SJSA1 (cell line): ENCODE measurements at regions not wholly inside any gene's neighbourhood (a gene's known extent, or its start where the extent isn't known, plus 50 kb on each side); places are given as distances from the start of the nearest gene placed in this dataset.
"Not testable (repeated sequence)": the region's sequence is repeated elsewhere in the genome, so short reads cannot be mapped to it uniquely, and the experiment has no call there.

Experiments used
- DNase-seq, 2 experiments: peaks; one replicate each; pipeline ENCODE4 v3.0.0-alpha.2; 2015 to 2020; ENCODE audit warnings: low spot score in 2 of 2, low read depth in 1 of 2
- H3K27ac ChIP-seq: fragments of 250-450 bp; sonication (Bioruptor Pico); 2 replicates; pipeline ENCODE4 v1.5.1; 2020; ENCODE audit warnings: mild to moderate bottlenecking, moderate library complexity
- H3K27me3 ChIP-seq: fragments of 250-450 bp; sonication (Bioruptor Pico); replicated peaks from 2 replicates; pipeline ENCODE4 v1.5.1; 2020; ENCODE audit warnings: mild to moderate bottlenecking, moderate library complexity
- H3K36me3 ChIP-seq: fragments of 250-450 bp; sonication (Bioruptor Pico); 2 replicates; pipeline ENCODE4 v1.5.1; 2020; ENCODE audit warnings: mild to moderate bottlenecking
- H3K4me1 ChIP-seq: fragments of 250-450 bp; sonication (Bioruptor Pico); replicated peaks from 2 replicates; pipeline ENCODE4 v1.6.1; 2021; ENCODE audit warnings: mild to moderate bottlenecking
- H3K4me3 ChIP-seq: fragments of 250-450 bp; sonication (Bioruptor Pico); 2 replicates; pipeline ENCODE4 v1.5.1; 2020; ENCODE audit warnings: mild to moderate bottlenecking
- H3K9me3 ChIP-seq: fragments of 250-450 bp; sonication (Bioruptor Pico); replicated peaks from 2 replicates; pipeline ENCODE4 v1.5.1; 2020; ENCODE audit warnings: mild to moderate bottlenecking

DNA sequence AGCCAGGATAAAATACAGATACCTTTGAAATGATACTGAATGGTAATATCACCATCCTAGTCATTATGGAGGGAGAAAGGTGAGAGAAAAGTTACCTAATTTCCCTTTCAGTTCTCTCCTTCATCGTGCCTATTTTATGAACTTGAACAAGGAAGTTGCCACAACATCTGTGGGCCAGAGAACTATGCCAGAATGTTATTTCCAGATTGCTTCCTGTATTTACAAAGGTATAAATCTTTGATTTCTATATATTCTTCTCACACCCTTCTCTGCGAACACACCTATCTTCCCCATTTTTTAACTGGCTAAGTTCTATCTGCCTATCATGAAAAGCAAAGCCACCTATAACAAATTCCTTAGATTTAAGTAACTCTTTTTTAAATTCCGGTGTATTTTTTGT is 163.6 kb upstream of the GRM7 start:
- H3K9me3 ChIP-seq = 0 out of 2 replicates have a peak, but pooled peaks cover 4% of the 10 kb centered on the region
- no peak for DNase-seq
- no peaks in the 10 kb centered on the region for H3K4me1 ChIP-seq
- no peak overlapping the region for H3K27ac ChIP-seq
- H3K36me3 ChIP-seq = no peaks in the 10 kb centered on the region
- no peak overlapping the region for H3K4me3 ChIP-seq
- H3K27me3 ChIP-seq = no peaks in the 10 kb centered on the region

DNA sequence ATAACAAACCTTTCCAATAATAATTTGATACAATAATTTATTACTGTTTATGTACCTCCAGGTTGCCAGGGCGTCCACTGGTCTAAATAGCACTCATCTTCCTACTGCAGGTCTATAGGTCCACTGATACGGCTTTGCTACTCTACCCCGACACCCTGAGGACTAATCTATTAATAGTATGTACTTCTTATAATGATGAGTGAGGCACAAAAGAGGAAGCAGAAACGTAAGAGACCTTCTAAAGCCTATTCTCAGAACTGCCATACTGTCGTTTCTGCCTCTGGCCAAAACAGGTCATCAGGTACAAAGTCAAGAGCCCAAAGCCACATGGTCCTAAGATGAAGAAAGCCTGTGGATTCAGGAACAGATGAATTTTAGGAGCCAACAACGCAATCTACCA is 163.2 kb upstream of the GRM7 start:
- no peaks in the 10 kb centered on the region for H3K36me3 ChIP-seq
- DNase-seq = no peak
- H3K4me1 ChIP-seq = no peaks in the 10 kb centered on the region

DNA sequence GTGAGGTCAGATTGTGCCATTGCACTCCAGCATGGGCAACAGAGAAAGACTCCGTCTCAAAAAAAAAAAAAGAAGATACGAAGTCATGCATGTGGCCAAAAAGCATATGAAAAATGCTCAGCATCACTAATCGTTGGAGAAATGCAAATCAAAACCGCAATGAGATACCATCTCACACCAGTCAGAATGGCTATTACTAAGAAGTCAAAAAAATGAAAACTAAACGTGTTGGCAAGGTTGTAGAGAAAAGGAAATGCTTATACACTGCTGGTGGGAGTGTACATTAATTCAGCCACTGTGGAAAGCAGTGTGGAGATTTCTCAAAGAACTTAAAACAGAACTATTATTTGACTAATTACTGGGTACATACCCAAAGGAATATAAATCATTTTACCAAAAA is 156.1 kb upstream of the GRM7 start:
- H3K4me3 ChIP-seq, H3K9me3 ChIP-seq, DNase-seq, H3K36me3 ChIP-seq, H3K4me1 ChIP-seq, H3K27me3 ChIP-seq, H3K27ac ChIP-seq: not testable (repeated sequence)

More for the DNA sequence above, 163.2 kb upstream of the GRM7 start:
- H3K27me3 ChIP-seq = no peaks in the 10 kb centered on the region
- no peak overlapping the region for H3K4me3 ChIP-seq
- no peak overlapping the region for H3K27ac ChIP-seq
- 0 out of 2 replicates have a peak, but pooled peaks cover 4% of the 10 kb centered on the region for H3K9me3 ChIP-seq

DNA sequence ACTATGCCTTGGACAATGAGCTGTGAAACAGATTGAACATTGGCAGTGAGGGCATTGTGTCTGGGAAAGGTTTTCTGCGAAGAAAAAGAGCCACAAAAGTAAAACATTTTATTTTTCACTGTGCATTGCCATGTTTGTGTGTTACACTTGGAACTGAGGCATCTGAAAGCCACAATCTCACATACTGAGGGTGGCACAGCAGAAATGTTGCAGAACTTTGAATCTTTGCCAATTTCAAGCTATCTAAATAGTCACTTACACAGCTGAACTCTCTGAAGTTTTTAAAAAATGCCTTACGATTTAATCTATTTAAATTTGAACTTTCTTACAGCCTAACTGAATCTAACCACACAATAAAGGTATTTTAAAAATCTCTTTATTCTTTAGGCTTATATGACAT is 154.1 kb upstream of the GRM7 start:
- Histone ChIP-seq H3K27me3 (no peaks in the 10 kb centered on the region), H3K4me1 (no peaks in the 10 kb centered on the region), H3K4me3 (no peak overlapping the region), H3K36me3 (no peaks in the 10 kb centered on the region), H3K27ac (no peak overlapping the region), H3K9me3 (no peaks in the 10 kb centered on the region)
- DNase-seq = no peak

DNA sequence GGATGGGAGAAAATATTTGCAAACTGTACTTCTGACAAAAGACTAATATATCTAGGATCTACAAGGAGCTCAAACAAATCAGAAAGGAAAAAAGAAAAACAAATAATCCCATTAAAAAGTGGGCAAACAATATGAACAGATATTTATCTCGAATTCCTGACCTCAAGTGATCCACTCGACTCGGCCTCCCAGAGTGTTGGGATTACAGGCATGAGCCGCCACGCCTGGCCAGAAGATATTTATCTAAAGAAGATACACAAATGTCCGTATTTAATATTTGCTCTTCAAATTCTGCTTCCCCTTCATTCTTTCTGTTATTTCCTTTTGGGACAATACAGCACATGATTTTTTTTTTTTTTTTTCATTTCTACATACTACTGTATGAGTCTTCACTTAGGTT is 151.7 kb upstream of the GRM7 start:
- H3K27me3 ChIP-seq = no peaks in the 10 kb centered on the region
- H3K9me3 ChIP-seq = no peaks in the 10 kb centered on the region
- H3K4me1 ChIP-seq = no peaks in the 10 kb centered on the region
- no peak overlapping the region for H3K4me3 ChIP-seq
- H3K27ac ChIP-seq = no peak overlapping the region
- no peaks in the 10 kb centered on the region for H3K36me3 ChIP-seq
- DNase-seq = no peak

DNA sequence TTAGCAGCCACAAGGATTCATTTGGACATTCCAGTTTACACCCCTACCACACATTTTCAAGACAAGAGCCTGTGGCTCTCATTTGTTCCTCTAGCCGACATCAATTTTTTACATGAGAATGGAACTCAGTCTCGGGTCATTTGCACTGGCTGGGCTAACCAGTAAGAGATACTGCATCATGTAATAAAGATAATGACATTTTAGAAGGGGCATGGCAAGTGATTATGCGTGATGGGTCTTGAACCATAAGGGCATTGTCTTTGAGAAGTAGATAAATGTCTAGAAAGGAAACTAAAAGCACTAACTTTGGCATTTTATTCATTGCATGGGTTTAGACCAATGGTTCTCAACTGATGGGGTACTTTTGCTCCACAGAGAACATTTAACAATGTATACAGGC is 146.0 kb upstream of the GRM7 start:
- no peaks in the 10 kb centered on the region for H3K4me1 ChIP-seq
- H3K27me3 ChIP-seq = no peaks in the 10 kb centered on the region
- DNase-seq = no peak

DNA sequence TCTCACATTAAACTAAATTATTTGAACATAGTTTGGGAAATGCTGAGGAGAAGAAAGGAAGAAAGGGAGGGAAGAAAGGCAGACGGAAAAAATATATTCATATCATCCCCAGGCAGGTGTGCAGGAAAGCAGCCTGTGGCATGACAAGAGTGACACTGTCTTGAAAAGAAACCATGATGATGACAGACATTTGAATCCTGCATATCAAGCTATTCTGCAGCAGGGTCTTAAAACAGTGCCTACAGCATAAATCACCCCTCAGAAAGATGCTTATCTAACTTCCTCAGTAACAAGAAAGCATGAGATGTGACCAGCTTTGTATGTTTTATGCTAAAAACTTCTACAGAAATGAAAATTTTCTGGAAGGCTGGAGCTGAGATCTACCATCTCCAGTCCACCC is 144.5 kb upstream of the GRM7 start:
- no peak overlapping the region for H3K4me3 ChIP-seq
- H3K27ac ChIP-seq = no peak overlapping the region
- H3K27me3 ChIP-seq = no peaks in the 10 kb centered on the region
- H3K36me3 ChIP-seq = no peaks in the 10 kb centered on the region
- no peaks in the 10 kb centered on the region for H3K9me3 ChIP-seq
- no peak for DNase-seq
- H3K4me1 ChIP-seq = no peaks in the 10 kb centered on the region

More for the DNA sequence above, 146.0 kb upstream of the GRM7 start:
- no peak overlapping the region for H3K27ac ChIP-seq
- no peaks in the 10 kb centered on the region for H3K36me3 ChIP-seq
- no peaks in the 10 kb centered on the region for H3K9me3 ChIP-seq
- H3K4me3 ChIP-seq = no peak overlapping the region

DNA sequence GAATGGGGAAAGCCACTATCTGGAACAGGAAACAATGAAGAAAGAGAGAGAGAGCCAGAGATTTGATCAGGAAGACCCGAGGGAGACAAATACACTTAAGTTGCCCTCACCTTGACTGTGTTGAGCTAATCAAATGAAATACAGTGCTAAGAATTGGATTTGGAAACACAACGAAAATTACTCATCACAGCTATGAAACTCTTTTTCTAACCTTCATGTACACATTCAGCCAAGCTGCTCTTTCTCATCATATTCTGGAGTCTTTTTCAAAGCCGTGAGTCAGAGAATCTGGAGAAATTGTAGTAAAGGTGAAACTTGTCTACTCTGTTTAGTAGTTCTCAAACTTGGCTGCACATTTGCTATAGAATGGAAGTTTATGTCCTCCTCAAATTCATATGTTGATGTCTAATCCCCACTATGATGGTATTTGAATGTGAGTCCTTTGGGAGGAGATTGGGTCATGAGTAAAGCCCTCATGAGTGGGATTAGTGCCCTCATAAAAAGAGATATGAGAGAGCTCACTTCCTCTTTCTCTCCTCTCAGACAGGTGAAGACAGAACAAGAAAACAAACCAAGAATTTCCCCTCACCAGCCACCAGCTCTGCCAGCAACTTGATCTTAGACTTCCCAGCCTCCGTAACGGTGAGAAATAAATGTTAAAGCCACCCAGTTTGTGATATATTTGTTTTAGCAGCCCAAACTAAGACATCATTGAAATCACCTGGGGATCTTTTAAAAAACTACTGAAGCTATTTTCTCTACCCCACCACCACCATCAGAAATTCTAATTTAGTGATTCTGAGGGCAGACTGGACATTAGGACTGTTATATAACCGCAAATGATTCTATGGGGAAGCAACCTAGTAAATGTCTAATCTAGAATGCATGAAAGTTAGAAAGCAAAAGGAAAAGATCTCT is 143.6 kb upstream of the GRM7 start:
- H3K36me3 ChIP-seq = no peaks in the 10 kb centered on the region
- no peak overlapping the region for H3K27ac ChIP-seq
- no peaks in the 10 kb centered on the region for H3K4me1 ChIP-seq
- H3K4me3 ChIP-seq = no peak overlapping the region
- no peaks in the 10 kb centered on the region for H3K9me3 ChIP-seq
- no peaks in the 10 kb centered on the region for H3K27me3 ChIP-seq
- DNase-seq = no peak

DNA sequence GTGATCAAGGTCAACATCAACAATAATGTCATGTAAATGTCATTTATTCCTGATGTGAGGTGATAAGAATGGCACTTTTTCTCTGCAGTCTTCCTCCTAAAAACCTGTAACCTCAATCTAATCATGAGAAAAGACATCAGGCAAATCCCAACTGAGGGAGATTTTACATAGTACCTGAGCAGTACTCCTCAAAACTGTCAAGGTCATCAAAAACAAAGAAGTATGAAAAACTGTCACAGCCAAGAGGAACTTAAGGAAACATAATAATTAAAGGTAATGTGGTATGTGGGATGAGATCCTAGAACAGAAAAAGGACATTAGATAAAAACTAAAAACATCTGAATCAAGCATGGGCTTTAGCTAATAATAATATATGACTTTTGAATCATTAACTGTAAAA is 140.9 kb upstream of the GRM7 start:
- Histone ChIP-seq H3K4me3 (no peak overlapping the region), H3K36me3 (no peaks in the 10 kb centered on the region), H3K27ac (no peak overlapping the region), H3K27me3 (no peaks in the 10 kb centered on the region), H3K9me3 (no peaks in the 10 kb centered on the region), H3K4me1 (no peaks in the 10 kb centered on the region)
- DNase-seq = no peak

DNA sequence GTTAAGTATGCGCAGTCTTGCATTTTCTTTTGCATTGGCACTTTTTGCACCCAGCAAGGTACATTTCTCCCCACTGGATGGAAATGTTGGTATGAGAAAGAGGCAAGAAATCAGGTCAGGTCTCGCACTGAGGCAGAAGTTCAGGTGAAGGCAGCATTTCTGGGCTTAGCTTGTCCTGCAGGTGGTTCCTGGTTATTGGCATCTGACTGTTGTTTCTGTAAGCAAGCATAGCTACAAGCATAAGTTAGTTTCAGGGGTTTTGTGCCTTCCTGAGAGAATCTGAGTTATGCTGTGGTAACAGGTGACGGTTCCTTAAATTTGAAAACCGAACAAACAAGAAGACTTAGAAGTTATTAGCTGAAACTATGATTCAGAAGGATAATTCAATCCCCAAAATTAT is 139.4 kb upstream of the GRM7 start:
- H3K27me3 ChIP-seq = no peaks in the 10 kb centered on the region
- no peak for DNase-seq
- H3K9me3 ChIP-seq = no peaks in the 10 kb centered on the region
- no peaks in the 10 kb centered on the region for H3K36me3 ChIP-seq
- H3K4me3 ChIP-seq = no peak overlapping the region
- H3K4me1 ChIP-seq = no peaks in the 10 kb centered on the region
- no peak overlapping the region for H3K27ac ChIP-seq

DNA sequence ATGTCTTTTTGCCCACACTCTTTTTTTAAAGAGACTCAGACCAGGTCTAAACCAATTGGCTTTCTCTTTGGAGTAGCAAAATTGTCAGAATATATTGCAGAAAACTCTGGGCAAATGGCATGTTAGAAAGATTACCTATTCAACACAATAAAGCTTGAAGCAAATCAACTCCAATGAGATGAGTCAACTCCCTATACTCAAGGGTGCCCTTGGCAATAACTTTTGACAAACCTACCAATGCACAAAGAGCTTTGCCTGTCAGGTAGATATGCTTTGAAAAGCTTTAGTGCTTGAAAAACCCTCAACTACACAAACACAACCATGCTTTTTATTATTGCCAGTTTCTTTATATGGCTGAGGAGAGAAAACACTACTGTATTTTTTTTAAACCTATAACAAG is 137.7 kb upstream of the GRM7 start:
- no peaks in the 10 kb centered on the region for H3K36me3 ChIP-seq
- no peaks in the 10 kb centered on the region for H3K27me3 ChIP-seq
- H3K4me3 ChIP-seq = no peak overlapping the region
- H3K27ac ChIP-seq = no peak overlapping the region
- no peak for DNase-seq
- H3K9me3 ChIP-seq = no peaks in the 10 kb centered on the region
- H3K4me1 ChIP-seq = no peaks in the 10 kb centered on the region

DNA sequence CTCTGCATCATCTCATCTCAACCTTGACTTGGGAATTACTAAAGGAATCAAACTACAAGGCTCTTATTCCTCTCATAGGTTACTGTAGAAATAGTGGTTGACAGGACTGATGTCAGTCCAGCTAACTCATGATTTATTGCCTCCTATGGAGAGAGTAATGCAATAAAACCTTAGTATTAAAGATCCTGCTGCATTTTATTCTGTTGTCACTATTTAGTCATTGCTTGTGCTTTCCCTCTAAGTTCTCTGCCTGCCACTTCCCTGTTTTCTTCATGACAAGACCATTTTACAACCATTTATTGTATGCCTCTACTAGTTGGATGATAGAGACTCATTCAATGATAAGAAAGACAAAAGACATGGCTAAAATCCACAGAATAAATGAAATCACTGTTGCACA is 134.1 kb upstream of the GRM7 start:
- Histone ChIP-seq H3K36me3 (no peaks in the 10 kb centered on the region), H3K27ac (no peak overlapping the region), H3K4me1 (no peaks in the 10 kb centered on the region), H3K9me3 (no peaks in the 10 kb centered on the region), H3K4me3 (no peak overlapping the region), H3K27me3 (no peaks in the 10 kb centered on the region)
- no peak for DNase-seq

DNA sequence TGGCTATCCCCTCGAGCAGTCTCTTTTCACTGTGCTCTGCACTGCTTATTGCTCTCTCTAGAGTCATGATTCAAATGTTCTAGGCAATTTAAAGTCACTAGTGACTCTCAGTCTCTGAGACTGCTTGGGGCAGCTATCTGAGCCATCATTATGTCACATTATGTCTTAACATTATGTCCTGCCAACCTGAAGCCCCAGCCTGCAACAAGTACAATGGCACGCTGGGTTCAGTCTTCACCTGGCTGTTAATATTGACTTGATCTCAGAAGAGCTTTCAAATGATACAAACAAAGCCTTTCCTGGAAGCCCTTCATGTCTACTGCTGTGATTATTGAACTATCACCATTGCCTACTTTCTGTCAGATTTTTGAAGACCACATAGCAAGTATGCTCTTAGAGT is 128.1 kb upstream of the GRM7 start:
- no peak for DNase-seq

DNA sequence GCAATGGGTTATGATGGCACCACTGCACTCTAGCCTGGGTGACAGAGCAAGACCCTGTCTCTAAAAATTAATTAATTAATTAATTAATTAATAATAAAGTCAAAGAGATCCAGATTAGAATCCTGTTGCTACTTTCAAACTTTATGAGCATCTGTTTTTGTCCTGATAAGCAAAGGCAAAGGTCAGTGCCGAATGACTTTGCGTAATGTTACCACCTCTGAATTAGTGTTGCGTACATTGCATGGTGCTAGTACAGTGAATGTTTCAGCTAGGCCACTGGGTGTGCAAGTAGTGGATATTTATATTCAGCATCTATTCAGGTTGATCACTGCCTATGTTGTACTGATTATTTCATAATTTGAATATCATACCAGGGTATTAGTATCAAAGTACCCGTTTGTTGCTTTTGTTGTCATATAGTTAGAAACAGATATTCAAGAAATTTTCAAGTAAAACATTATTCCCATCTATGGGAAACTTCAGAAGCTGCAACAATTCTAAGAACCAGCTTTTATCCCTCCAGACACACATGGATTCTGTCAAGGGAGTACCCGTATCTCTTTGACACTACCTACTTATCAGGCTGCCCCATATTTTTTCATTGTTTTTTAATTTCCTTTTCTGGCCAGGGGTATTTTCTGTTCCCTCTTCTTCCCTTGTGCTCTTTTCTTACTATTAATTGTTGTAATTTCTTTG is 127.1 kb upstream of the GRM7 start:
- Histone ChIP-seq H3K4me1 (no peaks in the 10 kb centered on the region), H3K36me3 (no peaks in the 10 kb centered on the region), H3K9me3 (no peaks in the 10 kb centered on the region), H3K4me3 (no peak overlapping the region), H3K27me3 (no peaks in the 10 kb centered on the region), H3K27ac (no peak overlapping the region)
- no peak for DNase-seq

More for the DNA sequence above, 128.1 kb upstream of the GRM7 start:
- no peaks in the 10 kb centered on the region for H3K4me1 ChIP-seq
- no peak overlapping the region for H3K4me3 ChIP-seq
- H3K9me3 ChIP-seq = no peaks in the 10 kb centered on the region
- no peaks in the 10 kb centered on the region for H3K36me3 ChIP-seq
- no peak overlapping the region for H3K27ac ChIP-seq
- no peaks in the 10 kb centered on the region for H3K27me3 ChIP-seq
